ENCODE measurements at regions not wholly inside any gene's neighbourhood (a gene's known extent, or its start where the extent isn't known, plus 50 kb on each side); places are given as distances from the start of the nearest gene placed in this dataset.
A peak's percentile ranks its signal among the peaks of the same experiment; 100 is the strongest.

GRCh38 chr12:13882176-13882575 lies 99.2 kb downstream of the GRIN2B start:
- ChIA-PET CTCF (no interaction called here), POLR2A (no interaction called here)
- DNase-seq (ENCODE audit: low read depth, low spot score) = no peak
- TF ChIP-seq, protein P1, sequence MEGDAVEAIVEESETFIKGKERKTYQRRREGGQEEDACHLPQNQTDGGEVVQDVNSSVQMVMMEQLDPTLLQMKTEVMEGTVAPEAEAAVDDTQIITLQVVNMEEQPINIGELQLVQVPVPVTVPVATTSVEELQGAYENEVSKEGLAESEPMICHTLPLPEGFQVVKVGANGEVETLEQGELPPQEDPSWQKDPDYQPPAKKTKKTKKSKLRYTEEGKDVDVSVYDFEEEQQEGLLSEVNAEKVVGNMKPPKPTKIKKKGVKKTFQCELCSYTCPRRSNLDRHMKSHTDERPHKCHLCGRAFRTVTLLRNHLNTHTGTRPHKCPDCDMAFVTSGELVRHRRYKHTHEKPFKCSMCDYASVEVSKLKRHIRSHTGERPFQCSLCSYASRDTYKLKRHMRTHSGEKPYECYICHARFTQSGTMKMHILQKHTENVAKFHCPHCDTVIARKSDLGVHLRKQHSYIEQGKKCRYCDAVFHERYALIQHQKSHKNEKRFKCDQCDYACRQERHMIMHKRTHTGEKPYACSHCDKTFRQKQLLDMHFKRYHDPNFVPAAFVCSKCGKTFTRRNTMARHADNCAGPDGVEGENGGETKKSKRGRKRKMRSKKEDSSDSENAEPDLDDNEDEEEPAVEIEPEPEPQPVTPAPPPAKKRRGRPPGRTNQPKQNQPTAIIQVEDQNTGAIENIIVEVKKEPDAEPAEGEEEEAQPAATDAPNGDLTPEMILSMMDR (IDR thresholded peaks at IDR 0.05; ENCODE audit: insufficient read depth, low read length, missing control alignments) = no peak
- H3K4me3 ChIP-seq (ENCODE audit: low read depth, low read length) = no peak overlapping the region

DNA sequence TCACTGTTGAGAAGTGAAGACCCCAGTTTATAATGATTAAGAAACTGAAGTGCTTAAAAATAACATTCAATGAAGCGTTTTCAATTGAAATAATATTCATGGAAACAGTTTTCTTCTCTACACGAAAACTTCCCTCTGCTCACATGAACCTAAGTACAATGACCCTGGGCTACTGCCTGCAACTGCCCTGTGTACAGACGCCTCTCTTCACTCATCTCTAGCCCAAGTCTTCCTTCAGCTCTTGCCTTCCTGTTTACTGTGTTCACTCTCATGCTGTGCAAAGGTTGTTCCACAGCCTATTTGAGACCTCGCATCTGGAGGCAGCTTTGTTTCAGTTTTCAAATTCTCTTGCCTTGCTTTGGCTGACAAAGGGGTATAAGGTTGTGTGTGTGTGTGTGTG lies 100.8 kb downstream of the GRIN2B start:
- ChIA-PET POLR2A (no interaction called here), CTCF (interaction anchor here (0.9 kb wide), 1 partner anchor 16 kb away, joined by 3 read pairs; no protein-coding TSS in a partner anchor)
- no peak for DNase-seq (ENCODE audit: low read depth, low spot score)
- TF ChIP-seq, protein P1 (IDR thresholded peaks at IDR 0.05; ENCODE audit: insufficient read depth, low read length, missing control alignments) = no peak
- H3K4me3 ChIP-seq (ENCODE audit: low read depth, low read length) = no peak overlapping the region

DNA sequence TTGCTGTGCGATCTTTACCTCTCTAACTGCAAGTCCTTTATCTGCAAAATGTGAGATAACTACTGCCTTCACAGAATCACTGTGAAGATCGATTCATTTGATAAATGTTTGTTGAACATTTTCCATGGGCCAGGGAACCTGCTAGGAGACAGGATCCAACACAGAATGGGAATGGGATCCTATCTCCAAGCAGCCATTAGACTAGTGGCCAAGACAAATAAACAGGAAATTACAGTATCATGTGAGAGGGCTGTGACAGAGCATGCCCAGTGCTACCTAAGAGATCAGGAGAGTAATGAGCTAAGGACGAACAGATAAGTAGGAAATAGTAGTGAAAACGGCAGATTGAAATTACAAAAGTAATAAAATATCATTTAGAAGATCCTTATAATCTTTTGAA lies 105.7 kb downstream of the GRIN2B start:
- H3K4me3 ChIP-seq (ENCODE audit: low read depth, low read length) = no peak overlapping the region
- ChIA-PET CTCF (no interaction called here), POLR2A (no interaction called here)
- DNase-seq (ENCODE audit: low read depth, low spot score) = no peak
- TF ChIP-seq, protein P1 (IDR thresholded peaks at IDR 0.05; ENCODE audit: insufficient read depth, low read length, missing control alignments) = no peak

DNA sequence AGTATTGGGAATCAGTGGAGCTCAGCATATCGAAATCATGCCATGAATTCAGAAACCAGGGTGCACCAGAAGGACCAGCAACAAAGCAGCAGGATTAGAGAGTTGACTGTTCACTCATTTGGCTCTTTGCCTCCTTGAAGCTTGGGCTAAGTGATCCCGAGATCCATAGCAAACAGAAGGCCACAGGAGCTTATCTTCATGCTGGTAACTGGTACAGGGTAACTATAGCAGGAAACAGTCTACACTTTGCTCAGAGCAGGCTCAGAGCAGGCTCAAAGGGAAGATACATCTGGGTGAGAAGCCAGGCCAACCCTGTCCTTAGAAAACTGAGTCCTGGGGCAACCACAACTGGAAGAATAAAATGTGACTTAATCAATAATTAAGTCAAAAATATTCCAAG lies 111.1 kb downstream of the GRIN2B start:
- ChIA-PET CTCF (interaction anchor here (1.2 kb wide), 1 partner anchor 9 kb away, joined by 3 read pairs; no protein-coding TSS in a partner anchor), POLR2A (no interaction called here)
- no peak for DNase-seq (ENCODE audit: low read depth, low spot score)
- H3K4me3 ChIP-seq (ENCODE audit: low read depth, low read length) = no peak overlapping the region
- TF ChIP-seq, protein P1 (IDR thresholded peaks at IDR 0.05; ENCODE audit: insufficient read depth, low read length, missing control alignments) = no peak

DNA sequence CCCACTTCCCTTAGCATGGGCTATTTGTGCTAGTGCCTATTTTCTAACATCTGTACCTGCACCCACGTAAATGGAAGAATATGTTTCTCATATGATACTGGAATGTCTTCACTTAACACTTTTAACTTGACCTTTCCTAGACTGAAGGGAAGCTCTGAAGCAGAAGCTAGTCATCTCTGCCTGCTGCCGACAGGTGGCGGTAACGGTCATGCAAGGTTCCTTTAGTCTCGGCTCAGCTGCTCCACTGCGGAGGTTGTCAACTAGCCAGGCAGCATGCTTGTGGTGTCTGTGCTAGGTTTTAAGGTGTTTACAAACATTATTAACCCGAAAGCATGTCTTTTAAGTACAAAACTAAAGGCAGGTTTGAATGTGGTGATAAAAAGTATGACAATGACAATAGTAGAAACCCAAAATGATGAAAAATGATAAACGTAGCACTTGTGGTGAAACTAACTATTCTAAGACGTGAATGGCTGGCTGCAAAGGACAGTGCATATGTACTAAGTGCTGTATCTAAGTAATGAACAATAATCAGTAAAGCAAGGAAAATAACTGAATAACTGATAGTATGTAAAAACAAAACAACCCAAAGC lies 117.2 kb downstream of the GRIN2B start:
- TF ChIP-seq, protein P1 (IDR thresholded peaks at IDR 0.05; ENCODE audit: insufficient read depth, low read length, missing control alignments) = peak; percentile 94
- POLR2A ChIA-PET = no interaction called here
- CTCF ChIA-PET = interaction anchor here (1.0 to 2.9 kb wide), 6 partner anchors 10 to 321 kb away, joined by 3 to 20 read pairs (median 3); no protein-coding TSS in a partner anchor
- peak; percentile 5 for DNase-seq (ENCODE audit: low read depth, low spot score)
- H3K4me3 ChIP-seq (ENCODE audit: low read depth, low read length) = no peak overlapping the region

- ChIA-PET CTCF (no interaction called here), POLR2A (no interaction called here)
- TF ChIP-seq, protein P1 (IDR thresholded peaks at IDR 0.05; ENCODE audit: insufficient read depth, low read length, missing control alignments) = no peak
- H3K4me3 ChIP-seq (ENCODE audit: low read depth, low read length) = no peak overlapping the region
- no peak for DNase-seq (ENCODE audit: low read depth, low spot score)
Measured at GRCh38 chr12:13857750-13858149, 123.7 kb downstream of the GRIN2B start.
